OCI-LY1 (cell line): ENCODE measurements at regions not wholly inside any gene's neighbourhood (a gene's known extent, or its start where the extent isn't known, plus 50 kb on each side); places are given as distances from the start of the nearest gene placed in this dataset.

Experiments
- EZH2 ChIP-seq: fragments of 200-600 bp; sonication (generic), shearing (Covaris generic); IDR thresholded peaks from 2 replicates; pipeline ENCODE4 v1.8.0; 2017; ENCODE audit warnings: borderline replicate concordance, mixed run types, mild to moderate bottlenecking, antibody characterized with exemption, low read length, moderate library complexity, mixed read lengths
- TF ChIP-seq, protein P1 (sequence below): fragments of 200-600 bp; sonication (generic), shearing (Covaris generic); IDR thresholded peaks from 2 replicates; pipeline ENCODE4 v1.5.1; 2017; ENCODE audit warnings: mild to moderate bottlenecking, antibody characterized with exemption, low read length, moderate library complexity, mixed read lengths

DNA sequence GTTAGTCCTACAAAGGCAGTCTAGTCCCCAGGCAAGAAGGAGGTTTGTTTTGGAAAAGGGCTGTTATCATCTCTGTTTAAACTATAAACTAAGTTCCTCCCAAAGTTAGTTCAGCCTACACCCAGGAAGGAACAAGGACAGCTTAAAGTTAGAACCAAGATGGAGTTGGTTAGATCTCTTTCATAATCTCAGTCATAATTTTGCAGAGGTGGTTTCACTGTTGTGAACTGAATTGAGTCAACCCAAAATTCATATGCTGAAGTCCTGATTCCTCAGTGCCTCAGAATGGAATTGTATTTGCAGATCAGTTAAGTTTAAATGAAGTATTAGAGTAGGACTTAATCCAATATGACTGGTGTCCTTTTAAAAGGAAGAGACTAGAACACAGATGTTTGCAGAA lies 101.0 kb upstream of the C3orf80 start:
- TF ChIP-seq, protein P1, sequence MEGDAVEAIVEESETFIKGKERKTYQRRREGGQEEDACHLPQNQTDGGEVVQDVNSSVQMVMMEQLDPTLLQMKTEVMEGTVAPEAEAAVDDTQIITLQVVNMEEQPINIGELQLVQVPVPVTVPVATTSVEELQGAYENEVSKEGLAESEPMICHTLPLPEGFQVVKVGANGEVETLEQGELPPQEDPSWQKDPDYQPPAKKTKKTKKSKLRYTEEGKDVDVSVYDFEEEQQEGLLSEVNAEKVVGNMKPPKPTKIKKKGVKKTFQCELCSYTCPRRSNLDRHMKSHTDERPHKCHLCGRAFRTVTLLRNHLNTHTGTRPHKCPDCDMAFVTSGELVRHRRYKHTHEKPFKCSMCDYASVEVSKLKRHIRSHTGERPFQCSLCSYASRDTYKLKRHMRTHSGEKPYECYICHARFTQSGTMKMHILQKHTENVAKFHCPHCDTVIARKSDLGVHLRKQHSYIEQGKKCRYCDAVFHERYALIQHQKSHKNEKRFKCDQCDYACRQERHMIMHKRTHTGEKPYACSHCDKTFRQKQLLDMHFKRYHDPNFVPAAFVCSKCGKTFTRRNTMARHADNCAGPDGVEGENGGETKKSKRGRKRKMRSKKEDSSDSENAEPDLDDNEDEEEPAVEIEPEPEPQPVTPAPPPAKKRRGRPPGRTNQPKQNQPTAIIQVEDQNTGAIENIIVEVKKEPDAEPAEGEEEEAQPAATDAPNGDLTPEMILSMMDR = no peak
- TF ChIP-seq EZH2 = no peak
